ENCODE measurements at regions not wholly inside any gene's neighbourhood (a gene's known extent, or its start where the extent isn't known, plus 50 kb on each side); places are given as distances from the start of the nearest gene placed in this dataset.

DNA sequence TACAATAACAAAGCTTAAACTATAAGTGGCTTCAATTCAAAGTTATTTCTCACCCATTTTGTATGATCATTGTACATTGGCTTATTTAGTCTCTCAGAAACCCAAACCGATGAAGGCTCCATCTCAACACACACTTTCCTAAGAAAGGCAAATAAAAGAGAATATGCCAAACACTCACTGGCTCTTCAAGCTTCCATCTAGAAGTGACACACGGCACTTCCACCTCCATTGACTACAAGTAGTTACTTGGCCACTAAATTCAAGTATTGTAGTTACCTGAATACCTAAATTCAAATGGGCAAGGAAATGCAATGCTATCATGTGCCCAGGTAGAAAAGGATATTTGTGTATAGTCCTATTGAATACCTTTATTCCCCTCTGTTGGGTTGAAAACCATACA, 170.6 kb downstream of the OGFRL1 start:
- TF ChIP-seq, protein P1, sequence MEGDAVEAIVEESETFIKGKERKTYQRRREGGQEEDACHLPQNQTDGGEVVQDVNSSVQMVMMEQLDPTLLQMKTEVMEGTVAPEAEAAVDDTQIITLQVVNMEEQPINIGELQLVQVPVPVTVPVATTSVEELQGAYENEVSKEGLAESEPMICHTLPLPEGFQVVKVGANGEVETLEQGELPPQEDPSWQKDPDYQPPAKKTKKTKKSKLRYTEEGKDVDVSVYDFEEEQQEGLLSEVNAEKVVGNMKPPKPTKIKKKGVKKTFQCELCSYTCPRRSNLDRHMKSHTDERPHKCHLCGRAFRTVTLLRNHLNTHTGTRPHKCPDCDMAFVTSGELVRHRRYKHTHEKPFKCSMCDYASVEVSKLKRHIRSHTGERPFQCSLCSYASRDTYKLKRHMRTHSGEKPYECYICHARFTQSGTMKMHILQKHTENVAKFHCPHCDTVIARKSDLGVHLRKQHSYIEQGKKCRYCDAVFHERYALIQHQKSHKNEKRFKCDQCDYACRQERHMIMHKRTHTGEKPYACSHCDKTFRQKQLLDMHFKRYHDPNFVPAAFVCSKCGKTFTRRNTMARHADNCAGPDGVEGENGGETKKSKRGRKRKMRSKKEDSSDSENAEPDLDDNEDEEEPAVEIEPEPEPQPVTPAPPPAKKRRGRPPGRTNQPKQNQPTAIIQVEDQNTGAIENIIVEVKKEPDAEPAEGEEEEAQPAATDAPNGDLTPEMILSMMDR (IDR thresholded peaks at IDR 0.05; ENCODE audit: low read depth, low read length), result no peak
- no peak for TF ChIP-seq POLR2A (IDR thresholded peaks at IDR 0.05; ENCODE audit: extremely low read depth, insufficient read length)
- no peak for TF ChIP-seq MYC (IDR thresholded peaks at IDR 0.05; ENCODE audit: low read depth, low read length)
- TF ChIP-seq, protein P2, sequence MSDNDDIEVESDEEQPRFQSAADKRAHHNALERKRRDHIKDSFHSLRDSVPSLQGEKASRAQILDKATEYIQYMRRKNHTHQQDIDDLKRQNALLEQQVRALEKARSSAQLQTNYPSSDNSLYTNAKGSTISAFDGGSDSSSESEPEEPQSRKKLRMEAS (IDR thresholded peaks at IDR 0.05; ENCODE audit: low read depth, low read length), result no peak
